ENCODE measurements at regions not wholly inside any gene's neighbourhood (a gene's known extent, or its start where the extent isn't known, plus 50 kb on each side); places are given as distances from the start of the nearest gene placed in this dataset.

DNA sequence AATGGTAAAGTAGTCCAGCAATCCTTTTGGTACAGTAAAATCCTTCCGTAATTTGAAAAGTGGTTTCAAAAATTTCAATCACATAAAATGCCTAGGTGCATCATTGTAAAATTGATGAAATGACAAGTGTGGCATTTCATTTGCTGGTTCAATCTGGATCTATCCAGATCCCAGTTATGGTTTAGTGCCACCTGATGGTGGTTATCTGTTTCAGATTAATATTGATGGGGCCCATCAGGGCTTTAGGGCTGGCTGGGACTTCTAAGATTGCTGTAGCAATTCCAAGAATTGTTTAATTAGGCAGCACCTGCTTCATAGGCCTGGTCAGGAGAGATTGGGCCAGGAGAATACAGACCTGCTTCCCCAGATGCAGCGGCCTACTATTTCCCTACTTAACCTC lies 55.5 kb upstream of the PIK3C3 start:
- no peak for DNase-seq (ENCODE audit: low read depth)
- H3K4me3 ChIP-seq (ENCODE audit: low read depth, low read length): no peak overlapping the region
- TF ChIP-seq, protein P1, sequence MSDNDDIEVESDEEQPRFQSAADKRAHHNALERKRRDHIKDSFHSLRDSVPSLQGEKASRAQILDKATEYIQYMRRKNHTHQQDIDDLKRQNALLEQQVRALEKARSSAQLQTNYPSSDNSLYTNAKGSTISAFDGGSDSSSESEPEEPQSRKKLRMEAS (IDR thresholded peaks at IDR 0.05; ENCODE audit: low read depth, low read length): no peak
- no peak for TF ChIP-seq POLR2A (IDR thresholded peaks at IDR 0.05; ENCODE audit: extremely low read depth, insufficient read length)
- TF ChIP-seq, protein P2, sequence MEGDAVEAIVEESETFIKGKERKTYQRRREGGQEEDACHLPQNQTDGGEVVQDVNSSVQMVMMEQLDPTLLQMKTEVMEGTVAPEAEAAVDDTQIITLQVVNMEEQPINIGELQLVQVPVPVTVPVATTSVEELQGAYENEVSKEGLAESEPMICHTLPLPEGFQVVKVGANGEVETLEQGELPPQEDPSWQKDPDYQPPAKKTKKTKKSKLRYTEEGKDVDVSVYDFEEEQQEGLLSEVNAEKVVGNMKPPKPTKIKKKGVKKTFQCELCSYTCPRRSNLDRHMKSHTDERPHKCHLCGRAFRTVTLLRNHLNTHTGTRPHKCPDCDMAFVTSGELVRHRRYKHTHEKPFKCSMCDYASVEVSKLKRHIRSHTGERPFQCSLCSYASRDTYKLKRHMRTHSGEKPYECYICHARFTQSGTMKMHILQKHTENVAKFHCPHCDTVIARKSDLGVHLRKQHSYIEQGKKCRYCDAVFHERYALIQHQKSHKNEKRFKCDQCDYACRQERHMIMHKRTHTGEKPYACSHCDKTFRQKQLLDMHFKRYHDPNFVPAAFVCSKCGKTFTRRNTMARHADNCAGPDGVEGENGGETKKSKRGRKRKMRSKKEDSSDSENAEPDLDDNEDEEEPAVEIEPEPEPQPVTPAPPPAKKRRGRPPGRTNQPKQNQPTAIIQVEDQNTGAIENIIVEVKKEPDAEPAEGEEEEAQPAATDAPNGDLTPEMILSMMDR (IDR thresholded peaks at IDR 0.05; ENCODE audit: low read depth, low read length): no peak
- TF ChIP-seq MYC (IDR thresholded peaks at IDR 0.05; ENCODE audit: low read depth, low read length): no peak

GRCh38 chr18:41893432-41893831 lies 61.6 kb upstream of the PIK3C3 start:
- no peak for TF ChIP-seq MYC (IDR thresholded peaks at IDR 0.05; ENCODE audit: low read depth, low read length)
- TF ChIP-seq POLR2A (IDR thresholded peaks at IDR 0.05; ENCODE audit: extremely low read depth, insufficient read length): no peak
- TF ChIP-seq, protein P2 (IDR thresholded peaks at IDR 0.05; ENCODE audit: low read depth, low read length): no peak
- TF ChIP-seq, protein P1 (IDR thresholded peaks at IDR 0.05; ENCODE audit: low read depth, low read length): no peak
- DNase-seq (ENCODE audit: low read depth): no peak
- H3K4me3 ChIP-seq (ENCODE audit: low read depth, low read length): no peak overlapping the region

GRCh38 chr18:41887100-41887499 lies 67.9 kb upstream of the PIK3C3 start:
- no peak overlapping the region for H3K4me3 ChIP-seq (ENCODE audit: low read depth, low read length)
- no peak for TF ChIP-seq POLR2A (IDR thresholded peaks at IDR 0.05; ENCODE audit: extremely low read depth, insufficient read length)
- no peak for TF ChIP-seq MYC (IDR thresholded peaks at IDR 0.05; ENCODE audit: low read depth, low read length)
- TF ChIP-seq, protein P1 (IDR thresholded peaks at IDR 0.05; ENCODE audit: low read depth, low read length): no peak
- TF ChIP-seq, protein P2 (IDR thresholded peaks at IDR 0.05; ENCODE audit: low read depth, low read length): no peak
- no peak for DNase-seq (ENCODE audit: low read depth)

GRCh38 chr18:41886126-41886807 lies 68.8 kb upstream of the PIK3C3 start:
- TF ChIP-seq MYC (IDR thresholded peaks at IDR 0.05; ENCODE audit: low read depth, low read length) (no peak), POLR2A (IDR thresholded peaks at IDR 0.05; ENCODE audit: extremely low read depth, insufficient read length) (no peak)
- TF ChIP-seq, protein P1 (IDR thresholded peaks at IDR 0.05; ENCODE audit: low read depth, low read length): no peak
- TF ChIP-seq, protein P2 (IDR thresholded peaks at IDR 0.05; ENCODE audit: low read depth, low read length): no peak
- DNase-seq (ENCODE audit: low read depth): no peak

DNA sequence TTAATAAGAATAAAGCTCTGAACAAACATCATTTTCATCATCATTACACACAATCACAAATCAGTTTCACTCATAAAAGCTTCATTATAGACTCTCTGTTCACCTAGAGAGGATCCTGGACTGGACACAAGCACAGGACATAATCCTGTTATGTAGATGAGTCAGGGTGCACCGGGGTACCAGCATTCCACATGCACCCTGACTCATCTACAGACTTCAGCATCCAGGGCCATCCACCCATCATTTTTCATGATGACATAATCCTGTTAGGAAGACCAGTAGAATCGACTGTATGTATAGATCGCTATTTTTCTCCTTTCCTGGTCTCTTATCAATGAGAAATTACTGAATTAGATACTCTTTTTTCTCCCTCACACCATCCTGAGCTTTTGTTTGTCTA lies 73.7 kb upstream of the PIK3C3 start:
- DNase-seq (ENCODE audit: low read depth): no peak
- TF ChIP-seq POLR2A (IDR thresholded peaks at IDR 0.05; ENCODE audit: extremely low read depth, insufficient read length): no peak
- no peak overlapping the region for H3K4me3 ChIP-seq (ENCODE audit: low read depth, low read length)

More at GRCh38 chr18:41886126-41886807, 68.8 kb upstream of the PIK3C3 start:
- no peak overlapping the region for H3K4me3 ChIP-seq (ENCODE audit: low read depth, low read length)

- DNase-seq (ENCODE audit: low read depth): no peak
- H3K4me3 ChIP-seq (ENCODE audit: low read depth, low read length): no peak overlapping the region
- no peak for TF ChIP-seq POLR2A (IDR thresholded peaks at IDR 0.05; ENCODE audit: extremely low read depth, insufficient read length)
- TF ChIP-seq, protein P2 (IDR thresholded peaks at IDR 0.05; ENCODE audit: low read depth, low read length): no peak
- TF ChIP-seq MYC (IDR thresholded peaks at IDR 0.05; ENCODE audit: low read depth, low read length): no peak
- TF ChIP-seq, protein P1 (IDR thresholded peaks at IDR 0.05; ENCODE audit: low read depth, low read length): no peak
Observed at GRCh38 chr18:41879256-41879655, 75.8 kb upstream of the PIK3C3 start.
